NCI-H2171 (cell line): ENCODE measurements at regions not wholly inside any gene's neighbourhood (a gene's known extent, or its start where the extent isn't known, plus 50 kb on each side); places are given as distances from the start of the nearest gene placed in this dataset.

Experiments used
- DNase-seq: peaks from one replicate; lab custom pipeline; 2025; lab: John Stamatoyannopoulos, UW

DNA sequence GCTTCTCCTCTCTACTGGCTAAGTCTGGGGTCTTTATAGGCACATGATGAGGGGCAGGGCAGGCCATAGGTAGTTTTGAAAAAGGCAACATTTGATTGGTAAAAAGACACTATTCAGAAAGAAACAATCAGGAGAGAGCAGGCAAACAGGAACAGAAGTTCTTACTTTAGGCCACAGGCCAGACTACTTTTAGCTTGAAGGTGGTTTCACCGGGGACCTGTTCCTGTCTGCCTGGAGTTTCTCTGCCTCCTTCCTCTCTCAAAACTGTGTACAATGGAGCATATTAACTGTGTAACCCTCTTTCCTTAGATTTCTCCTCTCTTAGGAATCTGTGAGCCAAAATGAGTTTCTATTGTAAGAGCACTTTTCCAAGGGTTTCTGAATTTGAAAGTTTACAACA is 167.9 kb upstream of the AVPR1A start:
- DNase-seq = no peak

DNA sequence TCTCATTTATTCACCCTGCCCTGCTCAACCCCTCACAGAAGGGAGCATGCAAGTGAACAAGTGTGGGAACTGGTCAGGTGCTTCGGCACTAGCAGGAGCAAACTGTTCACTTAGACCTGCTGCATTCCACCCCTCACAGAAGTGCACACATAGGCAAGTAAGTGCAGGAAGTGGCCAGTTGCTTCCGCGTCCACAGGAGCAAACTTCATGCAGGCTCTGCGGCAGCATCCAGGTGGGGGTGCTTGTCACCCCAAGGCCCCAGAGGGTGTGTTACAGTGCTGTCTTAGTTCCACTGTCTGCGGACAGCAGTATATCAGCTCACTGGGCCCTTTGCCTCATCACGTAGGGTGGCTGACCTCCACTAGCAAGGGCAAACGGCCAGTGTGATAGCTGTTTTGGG is 167.3 kb upstream of the AVPR1A start:
- no peak for DNase-seq

GRCh38 chr12:63317880-63318279 is 166.9 kb upstream of the AVPR1A start:
- no peak for DNase-seq

DNA sequence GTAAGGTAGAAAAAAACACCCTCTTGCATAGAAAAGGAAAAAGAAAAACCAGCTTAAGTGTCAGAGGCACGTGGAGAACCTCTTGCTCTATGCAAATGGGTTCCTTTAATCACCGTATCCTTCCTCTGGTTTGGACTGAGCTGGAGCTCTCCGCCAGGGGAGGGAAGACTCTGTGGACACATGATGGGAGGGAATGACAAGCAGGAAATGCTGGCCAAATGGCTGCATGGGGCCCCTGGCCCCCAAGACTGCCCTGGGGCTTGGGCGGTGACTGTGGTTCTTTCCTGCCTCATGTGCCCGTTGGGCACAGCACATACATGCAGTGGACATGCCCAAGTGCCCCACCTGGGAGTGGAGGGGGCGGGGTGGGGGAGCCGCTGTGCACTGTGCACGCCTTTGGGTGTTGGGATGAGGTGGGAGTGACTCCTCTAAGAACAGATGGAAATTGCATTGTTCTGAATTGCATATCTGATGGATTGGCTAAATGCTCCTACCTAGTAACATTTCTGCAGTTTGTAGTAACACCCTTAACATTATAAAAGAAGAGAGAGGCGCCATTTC is 166.4 kb upstream of the AVPR1A start:
- no peak for DNase-seq

DNA sequence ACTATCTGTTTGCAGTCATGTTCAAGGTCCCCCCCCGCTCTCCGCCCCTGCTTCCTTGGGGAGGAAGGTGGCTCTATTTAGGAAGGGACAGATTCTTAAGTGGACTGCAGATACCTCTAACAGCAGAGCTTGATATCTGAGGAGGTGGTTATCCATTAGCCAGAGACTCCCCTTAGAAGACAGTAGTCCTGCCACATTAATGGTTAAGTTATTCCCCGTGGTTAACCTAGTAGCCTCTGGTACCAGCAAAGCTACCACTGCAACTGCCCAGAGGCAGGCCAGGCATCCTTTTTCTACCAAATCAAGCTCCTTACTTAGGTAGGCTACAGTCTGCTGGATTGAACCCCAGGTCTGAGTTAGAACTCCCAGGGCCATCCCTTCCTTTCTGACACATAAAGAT is 162.1 kb upstream of the AVPR1A start:
- DNase-seq = no peak

- no peak for DNase-seq
These were observed 157.7 kb upstream of the AVPR1A start for GRCh38 chr12:63308671-63309070.

DNA sequence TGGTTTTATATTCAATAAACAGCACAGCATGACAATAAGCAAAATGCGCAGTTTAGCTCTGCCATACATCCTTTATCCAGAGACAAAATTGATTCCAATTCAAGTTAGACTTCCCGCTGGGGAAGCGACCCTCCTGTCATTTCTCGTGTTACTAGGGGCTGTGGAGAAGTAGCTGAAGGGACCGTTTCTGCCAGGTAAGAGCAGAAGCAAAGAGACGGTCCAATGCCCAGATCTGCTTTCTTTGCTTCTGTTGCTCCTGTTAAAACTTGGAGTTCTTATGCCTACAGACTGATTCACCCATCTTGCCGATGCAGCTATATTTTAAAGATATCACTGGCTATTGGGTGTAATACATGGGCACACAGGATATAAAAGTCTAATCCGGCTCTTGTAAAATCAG is 156.8 kb upstream of the AVPR1A start:
- DNase-seq = no peak

GRCh38 chr12:63305901-63306875 is 155.2 kb upstream of the AVPR1A start:
- no peak for DNase-seq

DNA sequence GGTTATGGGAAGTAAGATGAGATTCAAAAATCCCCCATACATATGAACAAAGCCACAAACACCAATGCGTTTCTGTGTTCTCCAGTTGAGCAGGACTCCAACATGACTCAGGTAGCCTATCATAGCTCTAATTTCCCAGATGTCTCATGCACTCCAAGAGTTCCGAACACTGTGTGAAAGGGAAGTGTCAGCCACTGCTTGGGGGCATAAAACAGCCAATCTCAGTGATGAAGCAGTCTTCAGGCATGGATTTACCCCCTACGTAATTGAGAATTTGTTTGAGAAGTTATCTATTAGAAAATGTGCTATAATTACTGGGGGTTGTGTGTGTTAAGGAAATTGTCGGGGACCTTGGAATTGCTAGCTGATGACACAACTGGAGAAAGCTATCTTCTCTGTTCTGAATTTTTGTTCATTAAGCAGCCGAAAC is 153.9 kb upstream of the AVPR1A start:
- no peak for DNase-seq

DNA sequence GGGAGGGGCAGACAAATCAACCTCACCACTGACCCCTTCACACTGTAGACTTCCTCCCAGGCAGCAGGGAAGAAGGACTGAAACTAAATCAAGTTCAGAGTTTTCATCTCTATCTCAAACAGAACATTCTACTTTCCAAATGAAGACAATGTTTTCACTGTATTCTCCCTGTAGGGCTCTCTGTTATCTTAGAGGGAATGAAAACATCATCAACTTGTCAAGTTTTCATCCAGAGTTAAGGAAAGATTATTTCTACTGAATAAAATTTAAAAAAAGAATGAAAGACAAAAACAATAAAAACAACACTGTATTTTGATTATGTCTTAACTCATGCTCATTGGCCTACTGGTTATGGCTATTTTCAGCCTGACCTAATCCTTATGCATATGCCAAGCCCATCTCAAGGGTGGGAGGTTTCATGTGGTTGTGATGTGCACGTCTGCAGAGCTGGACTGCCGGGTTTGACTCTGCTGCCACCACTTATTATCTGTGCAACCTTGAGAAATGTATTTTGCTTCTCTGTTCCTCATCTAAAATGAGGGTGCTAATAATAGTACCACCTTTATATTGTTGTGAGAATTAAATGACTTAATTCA is 152.0 kb upstream of the AVPR1A start:
- DNase-seq = no peak

DNA sequence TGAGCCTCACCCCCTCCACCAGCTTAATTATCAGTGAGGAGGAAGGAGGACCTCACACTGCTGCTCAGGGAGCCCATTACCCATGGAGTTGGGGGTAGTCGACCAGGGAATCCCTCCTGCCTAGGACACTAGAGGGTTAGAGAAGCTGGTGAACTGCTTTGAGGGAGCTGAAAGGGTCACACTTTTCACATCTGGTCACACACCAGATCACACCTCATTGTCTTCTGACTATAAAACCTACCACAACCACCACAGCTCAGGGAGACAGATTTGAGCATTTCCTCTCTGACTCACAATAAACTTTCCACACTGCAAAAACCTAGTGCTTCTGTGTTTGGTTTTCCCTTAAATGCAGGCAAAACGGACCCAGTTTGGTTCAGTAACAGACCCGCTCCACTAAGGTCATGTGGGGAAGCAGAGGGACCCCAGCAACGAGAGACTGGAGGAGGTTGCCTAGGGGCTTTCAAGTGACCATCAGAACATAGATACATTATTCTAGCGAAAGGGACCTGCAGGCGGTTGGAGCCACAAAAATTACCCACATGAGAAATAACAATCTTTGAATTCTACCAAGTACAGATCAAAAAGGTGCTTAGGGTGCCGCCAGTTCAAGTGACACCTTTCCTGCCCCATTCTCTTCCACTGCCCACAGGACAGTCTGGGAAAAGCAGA is 151.4 kb upstream of the AVPR1A start:
- DNase-seq = no peak

- DNase-seq = no peak
These were observed 150.3 kb upstream of the AVPR1A start for GRCh38 chr12:63301311-63301710.

- no peak for DNase-seq
These were observed 147.5 kb upstream of the AVPR1A start for GRCh38 chr12:63298386-63298930.

GRCh38 chr12:63294327-63294632 is 143.3 kb upstream of the AVPR1A start:
- DNase-seq = no peak

DNA sequence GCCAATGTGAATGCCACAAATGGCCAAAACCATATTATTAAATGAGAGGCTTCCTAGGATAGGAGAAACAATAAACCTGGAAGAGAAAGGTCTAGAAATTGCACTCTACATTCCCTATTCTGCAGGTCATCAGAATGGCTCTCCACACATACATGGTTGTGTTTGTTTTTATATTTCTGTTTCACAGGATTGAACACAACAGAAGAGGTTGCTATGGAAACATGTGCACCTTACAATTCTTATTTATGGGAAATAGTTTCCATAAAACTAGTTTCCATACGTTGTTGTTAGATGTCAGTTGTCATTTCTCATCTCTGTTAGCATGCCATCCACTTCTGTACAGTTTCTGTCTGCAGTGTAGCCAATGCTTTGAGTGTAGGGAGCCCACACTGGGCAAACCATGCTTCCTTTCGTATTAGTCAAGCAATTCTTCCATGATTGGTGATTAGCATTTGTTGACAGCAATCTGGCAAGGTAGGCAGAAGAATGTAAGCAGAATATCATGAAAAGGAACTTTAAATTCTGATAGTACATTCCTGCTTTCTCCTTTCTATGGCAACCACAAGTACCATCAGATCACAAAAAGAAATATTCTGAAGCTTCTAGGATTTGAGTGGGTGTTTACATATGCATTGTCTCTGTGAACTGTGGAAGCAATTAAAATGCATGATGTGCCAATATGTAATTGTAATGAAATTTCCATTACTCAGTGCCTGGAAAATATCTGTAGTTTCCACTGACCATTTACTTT is 141.6 kb upstream of the AVPR1A start:
- DNase-seq = no peak

- peak; percentile 3 for DNase-seq
These were observed 125.8 kb upstream of the AVPR1A start for GRCh38 chr12:63276537-63277365.

GRCh38 chr12:63266988-63267387 is 116.0 kb upstream of the AVPR1A start:
- no peak for DNase-seq

DNA sequence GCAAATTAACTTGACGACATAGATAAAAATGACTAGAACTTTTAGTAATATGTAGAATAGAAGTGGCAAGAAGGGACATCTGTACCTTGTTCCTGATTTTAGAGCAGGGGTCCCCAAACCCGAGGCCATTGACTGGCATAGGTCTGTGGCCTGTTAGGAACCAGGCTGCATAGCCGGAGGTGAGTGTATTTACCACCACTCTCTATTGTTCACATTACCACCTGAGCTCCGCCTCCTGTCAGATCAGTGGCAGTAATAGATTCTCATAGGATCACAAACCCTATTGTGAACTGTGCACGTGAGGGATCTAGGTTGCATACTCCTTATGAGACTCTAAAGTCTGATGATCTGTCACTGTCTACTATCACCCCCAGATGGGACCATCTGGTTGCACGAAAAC is 113.6 kb upstream of the AVPR1A start:
- DNase-seq = no peak

DNA sequence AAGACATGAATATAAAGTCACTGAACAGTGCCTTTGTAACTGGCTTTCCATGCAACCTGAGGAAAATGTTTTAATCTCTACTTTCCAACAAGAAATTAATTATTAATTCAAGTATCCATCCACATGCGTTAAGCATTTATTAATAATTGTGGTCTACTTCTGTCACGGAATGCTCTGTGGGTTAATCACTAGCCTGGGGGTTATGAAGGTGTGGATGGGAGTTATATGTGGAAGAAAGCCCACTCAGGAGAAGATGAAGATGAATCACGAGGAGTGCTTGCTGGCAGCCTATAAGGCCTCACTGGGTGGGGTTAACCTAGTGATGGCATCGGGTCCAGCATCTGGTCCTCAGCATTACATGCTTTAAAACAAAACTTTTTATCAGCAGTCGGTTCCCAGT is 99.5 kb upstream of the AVPR1A start:
- DNase-seq = no peak

- DNase-seq = no peak
These were observed 87.9 kb upstream of the AVPR1A start for GRCh38 chr12:63238892-63239291.

DNA sequence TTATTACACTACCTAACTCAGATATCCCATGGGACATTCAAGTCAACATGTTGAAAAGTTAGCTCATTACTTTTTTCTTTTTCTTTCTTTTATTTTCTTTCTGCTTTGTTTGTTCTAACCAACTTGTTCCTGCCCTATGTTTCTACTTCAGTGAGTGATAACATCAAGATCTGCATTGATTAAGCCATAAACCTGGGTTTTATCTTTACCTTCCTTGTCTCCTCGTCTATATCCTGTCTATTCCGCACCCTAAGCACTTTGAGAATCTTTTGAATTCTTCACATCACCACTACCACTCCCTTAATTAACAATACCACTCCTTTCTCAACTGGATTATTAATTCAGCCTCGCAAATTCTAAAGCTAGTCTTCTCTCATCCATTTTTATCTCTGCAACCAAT is 81.9 kb upstream of the AVPR1A start:
- DNase-seq = no peak
